Endothelial cell of umbilical vein (primary cell): ENCODE measurements at regions not wholly inside any gene's neighbourhood (a gene's known extent, or its start where the extent isn't known, plus 50 kb on each side); places are given as distances from the start of the nearest gene placed in this dataset.

Experiments used
- BruUV-seq: library from RNA; stranded (reverse); fragments of 400-500 nt; replicated peaks from 2 replicates; lab custom pipeline; 2021; lab: Mats Ljungman, UMichigan
- CTCF ChIA-PET: fragments of 300-600, 350-600 bp; sonication (Branson Sonifier 250); formaldehyde crosslinking; loops from one replicate; lab custom pipeline; 2021; ENCODE audit warnings: antibody characterized with exemption, inconsistent platforms; lab: Charles Lee
- POLR2A ChIA-PET: fragments of 300-600, 350-600 bp; sonication (Branson Sonifier 250); formaldehyde crosslinking; loops from one replicate; lab custom pipeline; 2021; ENCODE audit warnings: antibody characterized with exemption, inconsistent platforms; lab: Charles Lee
- DNase-seq: peaks from one replicate; pipeline ENCODE4 v3.0.0-alpha.2; 2011; ENCODE audit warnings: low read depth, low spot score
- FAIRE-seq: peaks from 2 replicates; lab custom pipeline; 2011; peaks lifted over from hg19 to GRCh38; lab: Jason Lieb, UNC
- H2AFZ ChIP-seq: 2 replicates; pipeline ENCODE4 v1.6.0; 2012; ENCODE audit warnings: low read depth, low read length, control low read depth, inconsistent platforms
- H3K27ac ChIP-seq: 2 replicates; pipeline ENCODE4 v1.5.1; 2011; ENCODE audit warnings: low read depth, mild to moderate bottlenecking, control low read depth, low read length, moderate library complexity; ENCODE audit not compliant: insufficient read depth
- H3K27me3 ChIP-seq, 2 experiments: 2 replicates each; pipeline versions ENCODE4 v1.6.0 to v1.6.1; 2011; ENCODE audit warnings: low read length in 2 of 2, mixed read lengths in 1 of 2; ENCODE audit not compliant: control insufficient read depth in 2 of 2, insufficient read depth in 2 of 2
- H3K36me3 ChIP-seq, 2 experiments: 2 replicates in 1 of 2; 3 replicates in 1 of 2; pipeline ENCODE4 v1.5.1; 2011; ENCODE audit warnings: low read length in 2 of 2, mild to moderate bottlenecking in 1 of 2, moderate library complexity in 1 of 2; ENCODE audit not compliant: control insufficient read depth in 2 of 2, insufficient read depth in 2 of 2; ENCODE audit errors: extremely low read depth in 1 of 2
- H3K4me1 ChIP-seq: 3 replicates; pipeline ENCODE4 v1.5.1; 2011; ENCODE audit warnings: mild to moderate bottlenecking, low read length; ENCODE audit not compliant: control insufficient read depth, insufficient read depth; ENCODE audit errors: extremely low read depth
- H3K4me2 ChIP-seq: 2 replicates; pipeline ENCODE4 v1.6.1; 2011; ENCODE audit warnings: low read length, control low read depth, mixed read lengths; ENCODE audit not compliant: insufficient read depth
- H3K4me3 ChIP-seq, 3 experiments: fragments of 200-600 bp in 1 of 3; sonication (generic), shearing (Covaris generic) in 1 of 3; replicated peaks in 1 of 3; 2 replicates each; pipeline ENCODE4 v1.5.1; 2011 to 2016; ENCODE audit warnings: control low read depth in 3 of 3, low read length in 3 of 3, mild to moderate bottlenecking in 2 of 3, inconsistent platforms in 1 of 3, low read depth in 1 of 3, moderate library complexity in 1 of 3; ENCODE audit not compliant: insufficient read depth in 1 of 3
- H3K79me2 ChIP-seq: 2 replicates; pipeline ENCODE4 v1.6.0; 2012; ENCODE audit warnings: low read length, inconsistent platforms; ENCODE audit not compliant: control insufficient read depth, insufficient read depth
- H3K9ac ChIP-seq: replicated peaks from 2 replicates; pipeline ENCODE3; 2011; ENCODE audit warnings: low read length, control low read depth; ENCODE audit not compliant: insufficient read depth; ENCODE audit errors: extremely low read depth
- H3K9me1 ChIP-seq: replicated peaks from 3 replicates; pipeline ENCODE4 v1.6.0; 2011; ENCODE audit warnings: mild to moderate bottlenecking, low read length; ENCODE audit not compliant: control insufficient read depth, insufficient read depth; ENCODE audit errors: extremely low read depth
- H3K9me3 ChIP-seq: replicated peaks from 2 replicates; pipeline ENCODE4 v1.5.1; 2012; ENCODE audit warnings: low read length, inconsistent platforms; ENCODE audit not compliant: control insufficient read depth, insufficient read depth
- H4K20me1 ChIP-seq: replicated peaks from 2 replicates; pipeline ENCODE3; 2011; ENCODE audit warnings: mild to moderate bottlenecking, low read length; ENCODE audit not compliant: control insufficient read depth, insufficient read depth; ENCODE audit errors: extremely low read depth
- CTCF ChIP-seq, 2 donors: IDR thresholded peaks; 1 replicate in 1 of 2; 2 replicates in 1 of 2; pipeline ENCODE4 v1.5.1; 2011; ENCODE audit warnings: low read length in 2 of 2, mild to moderate bottlenecking in 2 of 2, moderate library complexity in 2 of 2, control low read depth in 1 of 2, inconsistent platforms in 1 of 2, low read depth in 1 of 2; ENCODE audit not compliant: insufficient read depth in 1 of 2; ENCODE audit errors: extremely low read depth in 1 of 2
- EZH2 ChIP-seq: IDR thresholded peaks from 2 replicates; pipeline ENCODE4 v1.6.1; 2012; ENCODE audit warnings: borderline replicate concordance, low read depth, mild to moderate bottlenecking, moderate library complexity, low read length, inconsistent platforms; ENCODE audit not compliant: severe bottlenecking
- FOS ChIP-seq: IDR thresholded peaks from 2 replicates; pipeline ENCODE4 v1.6.1; 2011; ENCODE audit warnings: mild to moderate bottlenecking, low read length, moderate library complexity, borderline replicate concordance; ENCODE audit not compliant: insufficient read depth
- GATA2 ChIP-seq: IDR thresholded peaks from 2 replicates; pipeline ENCODE4 v1.7.0; 2011; ENCODE audit warnings: low read depth, mild to moderate bottlenecking, moderate library complexity, mixed read lengths, low read length; ENCODE audit not compliant: insufficient read length, insufficient read depth
- JUN ChIP-seq: IDR thresholded peaks from 2 replicates; pipeline ENCODE4 v1.6.1; 2011; ENCODE audit warnings: borderline replicate concordance, low read depth; ENCODE audit not compliant: insufficient read length, insufficient read depth
- MAX ChIP-seq: IDR thresholded peaks from 2 replicates; pipeline ENCODE4 v1.6.1; 2011; ENCODE audit not compliant: insufficient read depth, insufficient read length
- MYC ChIP-seq: IDR thresholded peaks from one replicate; pipeline ENCODE4 v1.6.1; 2011; ENCODE audit warnings: mild to moderate bottlenecking, low read depth, low read length
- POLR2A ChIP-seq: IDR thresholded peaks from 2 replicates; pipeline ENCODE4 v1.6.1; 2012; ENCODE audit warnings: low read depth, mild to moderate bottlenecking, control low read depth, low read length
- POLR2AphosphoS5 ChIP-seq: IDR thresholded peaks from 2 replicates; pipeline ENCODE4 v1.6.1; 2012; ENCODE audit warnings: low read depth, mild to moderate bottlenecking, control low read depth, low read length, moderate library complexity; ENCODE audit not compliant: insufficient read depth
- dilution Hi-C: fragments of 300-500 bp; cut with MboI; formaldehyde crosslinking; loops from one replicate; pipeline ENCODE4 v1.15.0; 2019; ENCODE audit warnings: low sequenced_read_pairs; ENCODE audit not compliant: extremely low pct_ligation_motif_present
- intact Hi-C: fragments of 100-400 bp; cut with micrococcal nuclease; formaldehyde crosslinking; loops from one replicate; pipeline ENCODE4 v1.10.0; 2022

- H3K9ac ChIP-seq = no peak overlapping the region
- no peak overlapping the region for H2AFZ ChIP-seq
- FAIRE-seq = no peak
- ChIA-PET CTCF (no interaction called here), POLR2A (no interaction called here)
- H3K9me1 ChIP-seq = no peaks in the 10 kb centered on the region
- H3K27me3 ChIP-seq = no peaks in the 10 kb centered on the region
- no peaks in the 10 kb centered on the region for H3K4me1 ChIP-seq
- intact Hi-C loops = no loop called here
- TF ChIP-seq CTCF (IDR thresholded peaks at IDR 0.05; ENCODE audit: extremely low read depth in 1 of 2, insufficient read depth in 1 of 2, low read depth in 1 of 2, low read length in 2 of 2) = no peak
- no peak for TF ChIP-seq JUN
- no peak for TF ChIP-seq POLR2A
- TF ChIP-seq GATA2 = no peak
- no peak for TF ChIP-seq MYC
- no peak for TF ChIP-seq MAX
- no peak for TF ChIP-seq EZH2
- TF ChIP-seq FOS = no peak
- TF ChIP-seq POLR2AphosphoS5 = no peak
- no peaks in the 10 kb centered on the region for H4K20me1 ChIP-seq
- BruUV-seq = no TSS peak
- no peak overlapping the region for H3K27ac ChIP-seq
- DNase-seq = no peak
- dilution Hi-C loops = no loop called here
- no peaks in the 10 kb centered on the region for H3K36me3 ChIP-seq
- H3K79me2 ChIP-seq = no peaks in the 10 kb centered on the region
- no peaks in the 10 kb centered on the region for H3K9me3 ChIP-seq
- no peak overlapping the region for H3K4me2 ChIP-seq
- H3K4me3 ChIP-seq = no peak overlapping the region
Measured at GRCh38 chr3:154990543-154990942, 89.6 kb upstream of the MME start.
